Effector memory CD4-positive, alpha-beta T cell (primary cell): ENCODE measurements at regions not wholly inside any gene's neighbourhood (a gene's known extent, or its start where the extent isn't known, plus 50 kb on each side); places are given as distances from the start of the nearest gene placed in this dataset.
"Not testable (repeated sequence)": the region's sequence is repeated elsewhere in the genome, so short reads cannot be mapped to it uniquely, and the experiment has no call there.

Experiments used
- DNase-seq, 3 donors: peaks; one replicate each; pipeline ENCODE4 v3.0.0-alpha.2; 2020
- H3K27ac ChIP-seq: 2 replicates; pipeline ENCODE4 v1.7.0; 2013; ENCODE audit warnings: mild to moderate bottlenecking, low read length, moderate library complexity; ENCODE audit not compliant: insufficient read depth, poor library complexity, severe bottlenecking
- H3K27me3 ChIP-seq: replicated peaks from 2 replicates; pipeline ENCODE4 v1.7.0; 2013; ENCODE audit warnings: mild to moderate bottlenecking, low read length; ENCODE audit not compliant: insufficient read depth, control insufficient read depth, poor library complexity, severe bottlenecking
- H3K36me3 ChIP-seq: 2 replicates; pipeline ENCODE4 v1.7.0; 2013; ENCODE audit warnings: mild to moderate bottlenecking, low read length, moderate library complexity; ENCODE audit not compliant: control insufficient read depth, insufficient read depth
- H3K4me1 ChIP-seq: 2 replicates; pipeline ENCODE4 v1.7.0; 2013; ENCODE audit warnings: low read length, mild to moderate bottlenecking; ENCODE audit not compliant: control insufficient read depth, insufficient read depth, poor library complexity, severe bottlenecking
- H3K4me3 ChIP-seq: 2 replicates; pipeline ENCODE4 v1.7.0; 2013; ENCODE audit warnings: low read length, low read depth, mild to moderate bottlenecking; ENCODE audit not compliant: insufficient read depth, poor library complexity, severe bottlenecking
- H3K9me3 ChIP-seq: 2 replicates; pipeline ENCODE4 v1.7.0; 2013; ENCODE audit warnings: mild to moderate bottlenecking, low read length, moderate library complexity; ENCODE audit not compliant: control insufficient read depth

- Histone ChIP-seq H3K27ac (no peak overlapping the region), H3K36me3 (no peaks in the 10 kb centered on the region), H3K9me3 (no peaks in the 10 kb centered on the region), H3K4me3 (no peak overlapping the region), H3K4me1 (peaks cover 4% of the 10 kb centered on the region), H3K27me3 (no peaks in the 10 kb centered on the region)
- DNase-seq: no peak
These were observed 98.2 kb upstream of the CHD2 start for GRCh38 chr15:92801774-92802464.

- Histone ChIP-seq H3K4me1 (peaks cover 13% of the 10 kb centered on the region), H3K9me3 (no peaks in the 10 kb centered on the region), H3K4me3 (no peak overlapping the region), H3K27me3 (no peaks in the 10 kb centered on the region), H3K27ac (no peak overlapping the region), H3K36me3 (no peaks in the 10 kb centered on the region)
- no peak for DNase-seq
These were observed 96.6 kb upstream of the CHD2 start for GRCh38 chr15:92803536-92803851.

GRCh38 chr15:92803852-92804609 is 96.1 kb upstream of the CHD2 start:
- H3K27ac ChIP-seq: no peak overlapping the region
- no peak overlapping the region for H3K4me3 ChIP-seq
- peaks cover 16% of the 10 kb centered on the region for H3K4me1 ChIP-seq
- peak; percentile 8 to 36 (median 17) for DNase-seq
- no peaks in the 10 kb centered on the region for H3K9me3 ChIP-seq
- no peaks in the 10 kb centered on the region for H3K36me3 ChIP-seq
- no peaks in the 10 kb centered on the region for H3K27me3 ChIP-seq

- not testable (repeated sequence) for H3K4me3 ChIP-seq, H3K9me3 ChIP-seq, H3K27me3 ChIP-seq, H3K36me3 ChIP-seq, DNase-seq, H3K27ac ChIP-seq
- H3K4me1 ChIP-seq: peaks cover 16% of the 10 kb centered on the region
These were observed 95.6 kb upstream of the CHD2 start for GRCh38 chr15:92804610-92804936.

- H3K4me3 ChIP-seq: no peak overlapping the region
- no peak overlapping the region for H3K27ac ChIP-seq
- H3K9me3 ChIP-seq: no peaks in the 10 kb centered on the region
- DNase-seq: no peak
- H3K27me3 ChIP-seq: no peaks in the 10 kb centered on the region
- no peaks in the 10 kb centered on the region for H3K36me3 ChIP-seq
- H3K4me1 ChIP-seq: peaks cover 20% of the 10 kb centered on the region
These were observed 94.9 kb upstream of the CHD2 start for GRCh38 chr15:92805080-92805690.

- peaks cover 27% of the 10 kb centered on the region for H3K4me1 ChIP-seq
- not testable (repeated sequence) for H3K36me3 ChIP-seq, H3K27me3 ChIP-seq, H3K27ac ChIP-seq, H3K9me3 ChIP-seq, DNase-seq, H3K4me3 ChIP-seq
These were observed 94.0 kb upstream of the CHD2 start for GRCh38 chr15:92806171-92806570.

- DNase-seq: no peak
- Histone ChIP-seq H3K4me3 (no peak overlapping the region), H3K9me3 (no peaks in the 10 kb centered on the region), H3K27ac (no peak overlapping the region), H3K36me3 (no peaks in the 10 kb centered on the region), H3K4me1 (peaks cover 27% of the 10 kb centered on the region), H3K27me3 (no peaks in the 10 kb centered on the region)
These were observed 93.4 kb upstream of the CHD2 start for GRCh38 chr15:92806763-92807162.

- DNase-seq: no peak
- Histone ChIP-seq H3K27ac (peak overlapping the region; percentile 98), H3K4me1 (peaks cover 38% of the 10 kb centered on the region), H3K36me3 (no peaks in the 10 kb centered on the region), H3K9me3 (no peaks in the 10 kb centered on the region), H3K27me3 (no peaks in the 10 kb centered on the region), H3K4me3 (peak overlapping the region; percentile 58)
These were observed 92.1 kb upstream of the CHD2 start for GRCh38 chr15:92807971-92808571.

GRCh38 chr15:92808598-92809063 is 91.5 kb upstream of the CHD2 start:
- H3K9me3 ChIP-seq: no peaks in the 10 kb centered on the region
- H3K27me3 ChIP-seq: no peaks in the 10 kb centered on the region
- H3K4me1 ChIP-seq: peaks cover 40% of the 10 kb centered on the region
- peak overlapping the region; percentile 58 for H3K4me3 ChIP-seq
- no peak for DNase-seq
- H3K36me3 ChIP-seq: no peaks in the 10 kb centered on the region
- H3K27ac ChIP-seq: peak overlapping the region; percentile 98
